ENCODE measurements at regions not wholly inside any gene's neighbourhood (a gene's known extent, or its start where the extent isn't known, plus 50 kb on each side); places are given as distances from the start of the nearest gene placed in this dataset.

GRCh38 chr13:24050292-24050711, 110.2 kb upstream of the SPATA13 start:
- DNase-seq (ENCODE audit: low spot score) = no peak

GRCh38 chr13:24050796-24051715, 109.5 kb upstream of the SPATA13 start:
- DNase-seq (ENCODE audit: low spot score) = no peak

- DNase-seq (ENCODE audit: low spot score) = no peak
Observed at GRCh38 chr13:24052547-24053518, 107.7 kb upstream of the SPATA13 start.

GRCh38 chr13:24053519-24054251, 106.8 kb upstream of the SPATA13 start:
- DNase-seq (ENCODE audit: low spot score) = peak; percentile 66

GRCh38 chr13:24056616-24057137, 103.8 kb upstream of the SPATA13 start:
- DNase-seq (ENCODE audit: low spot score) = no peak

GRCh38 chr13:24060993-24061392, 99.5 kb upstream of the SPATA13 start:
- DNase-seq (ENCODE audit: low spot score) = no peak

- no peak for DNase-seq (ENCODE audit: low spot score)
Observed at GRCh38 chr13:24063281-24063877, 97.1 kb upstream of the SPATA13 start.

- DNase-seq (ENCODE audit: low spot score) = no peak
Observed at GRCh38 chr13:24064371-24064770, 96.1 kb upstream of the SPATA13 start.

- DNase-seq (ENCODE audit: low spot score) = no peak
Observed at GRCh38 chr13:24065176-24065575, 95.3 kb upstream of the SPATA13 start.

- DNase-seq (ENCODE audit: low spot score) = no peak
Observed at GRCh38 chr13:24066405-24067295, 93.9 kb upstream of the SPATA13 start.

- DNase-seq (ENCODE audit: low spot score) = no peak
Observed at GRCh38 chr13:24068472-24068871, 92.0 kb upstream of the SPATA13 start.

- DNase-seq (ENCODE audit: low spot score) = no peak
Observed at GRCh38 chr13:24071016-24071415, 89.5 kb upstream of the SPATA13 start.

- no peak for DNase-seq (ENCODE audit: low spot score)
Observed at GRCh38 chr13:24071423-24072075, 89.0 kb upstream of the SPATA13 start.

- DNase-seq (ENCODE audit: low spot score) = no peak
Observed at GRCh38 chr13:24073657-24074056, 86.9 kb upstream of the SPATA13 start.

GRCh38 chr13:24074678-24075077, 85.8 kb upstream of the SPATA13 start:
- no peak for DNase-seq (ENCODE audit: low spot score)

- DNase-seq (ENCODE audit: low spot score) = no peak
Observed at GRCh38 chr13:24075137-24075975, 85.2 kb upstream of the SPATA13 start.

GRCh38 chr13:24076109-24076508, 84.4 kb upstream of the SPATA13 start:
- no peak for DNase-seq (ENCODE audit: low spot score)

- no peak for DNase-seq (ENCODE audit: low spot score)
Observed at GRCh38 chr13:24076636-24077035, 83.9 kb upstream of the SPATA13 start.

- no peak for DNase-seq (ENCODE audit: low spot score)
Observed at GRCh38 chr13:24080134-24080533, 80.4 kb upstream of the SPATA13 start.

Data from cerebellar cortex (tissue), 1 donor.